ENCODE measurements at regions not wholly inside any gene's neighbourhood (a gene's known extent, or its start where the extent isn't known, plus 50 kb on each side); places are given as distances from the start of the nearest gene placed in this dataset.

DNA sequence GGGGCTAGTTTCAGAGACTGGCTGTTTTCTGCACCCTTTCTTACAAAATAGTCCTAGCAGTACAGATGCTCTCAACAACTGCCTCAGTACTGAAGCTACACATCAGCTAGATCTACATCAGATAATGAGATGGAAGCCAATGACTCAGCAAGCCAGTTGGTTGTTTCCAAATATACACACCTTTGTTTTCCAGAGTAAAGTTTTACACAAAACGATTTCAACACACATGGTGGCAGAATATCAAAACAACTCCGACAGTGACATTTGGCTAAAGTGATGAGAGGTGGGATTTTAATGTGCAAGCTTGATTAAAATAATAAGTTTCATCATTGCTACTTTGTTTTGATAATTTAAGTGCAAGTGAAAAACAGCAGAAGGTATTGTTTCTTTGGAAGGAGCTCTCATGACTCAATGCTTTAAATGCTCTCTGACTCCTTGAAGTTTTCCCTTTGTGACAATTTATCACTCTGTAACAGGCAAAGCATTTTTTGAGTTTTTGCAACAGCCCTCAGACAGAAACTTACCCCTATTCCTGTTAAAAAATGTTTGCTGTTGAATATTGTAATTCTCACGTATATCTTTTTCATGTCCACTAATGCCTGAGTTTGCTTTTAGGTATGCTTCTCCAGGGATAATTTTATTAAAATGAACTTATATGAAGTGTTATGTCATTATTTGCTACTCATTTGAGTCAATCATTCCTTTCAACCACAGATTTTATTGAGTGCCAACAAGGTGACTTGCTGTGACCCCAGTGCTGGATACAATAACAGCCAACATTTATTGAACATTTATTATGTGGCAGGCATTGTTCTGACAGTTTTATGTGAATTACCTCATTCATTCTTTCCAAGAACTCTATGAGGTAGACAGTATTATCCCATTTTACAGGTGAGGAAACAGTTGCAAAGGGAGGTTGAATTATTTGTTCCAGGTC is 882.0 kb downstream of the TFAP2A start:
- H3K4me3 Mint-ChIP-seq, result no peak overlapping the region
- H3K4me1 Mint-ChIP-seq, result no peaks in the 10 kb centered on the region
- TF ChIP-seq, protein P1, sequence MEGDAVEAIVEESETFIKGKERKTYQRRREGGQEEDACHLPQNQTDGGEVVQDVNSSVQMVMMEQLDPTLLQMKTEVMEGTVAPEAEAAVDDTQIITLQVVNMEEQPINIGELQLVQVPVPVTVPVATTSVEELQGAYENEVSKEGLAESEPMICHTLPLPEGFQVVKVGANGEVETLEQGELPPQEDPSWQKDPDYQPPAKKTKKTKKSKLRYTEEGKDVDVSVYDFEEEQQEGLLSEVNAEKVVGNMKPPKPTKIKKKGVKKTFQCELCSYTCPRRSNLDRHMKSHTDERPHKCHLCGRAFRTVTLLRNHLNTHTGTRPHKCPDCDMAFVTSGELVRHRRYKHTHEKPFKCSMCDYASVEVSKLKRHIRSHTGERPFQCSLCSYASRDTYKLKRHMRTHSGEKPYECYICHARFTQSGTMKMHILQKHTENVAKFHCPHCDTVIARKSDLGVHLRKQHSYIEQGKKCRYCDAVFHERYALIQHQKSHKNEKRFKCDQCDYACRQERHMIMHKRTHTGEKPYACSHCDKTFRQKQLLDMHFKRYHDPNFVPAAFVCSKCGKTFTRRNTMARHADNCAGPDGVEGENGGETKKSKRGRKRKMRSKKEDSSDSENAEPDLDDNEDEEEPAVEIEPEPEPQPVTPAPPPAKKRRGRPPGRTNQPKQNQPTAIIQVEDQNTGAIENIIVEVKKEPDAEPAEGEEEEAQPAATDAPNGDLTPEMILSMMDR (IDR thresholded peaks at IDR 0.05; ENCODE audit: unreplicated experiment in 3 of 3), result no peak
- no peaks in the 10 kb centered on the region for H3K36me3 Mint-ChIP-seq (ENCODE audit: low read depth)
- no peak overlapping the region for H3K27ac Mint-ChIP-seq
- peaks cover 3% of the 10 kb centered on the region for H3K27me3 Mint-ChIP-seq (ENCODE audit: low read depth)
- H3K9me3 Mint-ChIP-seq, result peaks cover 8% of the 10 kb centered on the region

DNA sequence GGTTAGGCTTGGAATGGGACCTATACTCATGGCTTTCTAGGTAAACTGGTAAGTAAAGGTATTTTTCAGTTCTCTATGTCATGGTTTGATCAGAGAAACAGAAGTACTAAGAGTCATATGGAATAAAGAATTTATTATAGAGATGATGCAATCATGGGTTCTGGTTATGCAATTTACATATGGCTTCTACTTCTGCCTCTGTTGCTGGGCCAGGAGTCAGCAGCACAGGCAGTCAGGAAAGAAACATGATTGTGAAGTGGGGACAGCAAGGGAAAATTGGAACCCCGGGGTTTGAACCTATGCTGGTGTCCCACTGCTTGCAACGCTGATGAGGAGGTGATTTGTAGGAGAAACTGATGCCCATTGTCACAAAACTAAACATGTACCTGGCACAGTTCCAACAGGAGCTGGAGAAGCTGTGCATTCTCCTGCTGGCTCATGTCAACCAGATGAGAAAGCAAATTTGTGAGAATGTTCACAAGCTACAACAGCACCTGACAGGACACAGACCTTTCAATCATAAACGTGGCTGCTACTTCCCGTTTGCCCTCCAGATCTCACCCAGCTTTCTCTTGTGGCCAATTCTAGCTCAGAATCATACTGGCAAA is 887.1 kb downstream of the TFAP2A start:
- no peak overlapping the region for H3K4me3 Mint-ChIP-seq
- no peak overlapping the region for H3K27ac Mint-ChIP-seq
- no peaks in the 10 kb centered on the region for H3K4me1 Mint-ChIP-seq
- TF ChIP-seq, protein P1 (IDR thresholded peaks at IDR 0.05; ENCODE audit: unreplicated experiment in 3 of 3), result no peak
- H3K9me3 Mint-ChIP-seq, result peaks cover 8% of the 10 kb centered on the region
- H3K36me3 Mint-ChIP-seq (ENCODE audit: low read depth), result no peaks in the 10 kb centered on the region
- no peaks in the 10 kb centered on the region for H3K27me3 Mint-ChIP-seq (ENCODE audit: low read depth)

DNA sequence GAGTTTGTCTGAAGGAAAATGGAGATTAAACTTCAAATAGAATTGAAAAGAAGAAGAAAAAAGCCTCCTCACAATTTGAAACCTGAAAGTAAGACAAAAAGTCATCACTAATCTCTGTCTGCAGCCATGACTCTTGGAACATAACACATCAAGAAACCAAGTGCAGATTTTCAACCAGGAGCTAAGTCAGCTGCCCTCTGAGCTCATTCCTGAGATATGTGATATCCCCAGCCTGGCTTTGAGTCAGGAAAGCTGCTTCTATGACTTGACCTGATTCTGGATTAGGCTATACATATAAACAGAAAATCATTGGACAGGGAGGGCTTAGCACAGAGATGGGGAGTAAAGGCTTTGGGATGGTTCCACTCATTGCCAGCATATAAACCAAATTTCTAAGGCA is 891.4 kb downstream of the TFAP2A start:
- no peaks in the 10 kb centered on the region for H3K27me3 Mint-ChIP-seq (ENCODE audit: low read depth)
- no peaks in the 10 kb centered on the region for H3K36me3 Mint-ChIP-seq (ENCODE audit: low read depth)
- H3K27ac Mint-ChIP-seq, result peak overlapping the region in 1 of 3 experiments; percentile 1
- H3K4me3 Mint-ChIP-seq, result no peak overlapping the region
- no peaks in the 10 kb centered on the region for H3K4me1 Mint-ChIP-seq
- TF ChIP-seq, protein P1 (IDR thresholded peaks at IDR 0.05; ENCODE audit: unreplicated experiment in 3 of 3), result no peak
- H3K9me3 Mint-ChIP-seq, result peaks cover 2% of the 10 kb centered on the region

DNA sequence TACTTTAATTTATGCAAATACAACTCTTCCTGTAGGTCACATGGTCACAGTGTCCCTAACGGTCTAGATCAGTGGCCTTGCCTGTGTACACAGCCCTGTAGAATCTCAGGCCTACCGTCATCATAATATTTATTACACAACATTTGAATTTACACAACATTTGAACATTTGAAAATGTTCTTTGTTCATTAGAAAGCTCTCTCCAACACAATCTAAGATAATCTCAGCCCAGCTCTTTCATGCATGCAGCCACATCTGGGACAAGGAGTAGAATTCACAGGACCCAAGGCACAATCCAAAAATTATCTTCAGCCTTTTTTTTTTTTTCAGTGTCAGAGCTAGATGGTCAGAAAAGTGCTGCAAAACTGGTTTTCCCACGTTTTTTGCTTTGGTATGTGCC is 892.8 kb downstream of the TFAP2A start:
- Mint-ChIP-seq H3K9me3 (no peaks in the 10 kb centered on the region), H3K4me1 (no peaks in the 10 kb centered on the region), H3K4me3 (no peak overlapping the region), H3K27me3 (ENCODE audit: low read depth) (no peaks in the 10 kb centered on the region), H3K36me3 (ENCODE audit: low read depth) (no peaks in the 10 kb centered on the region), H3K27ac (no peak overlapping the region)
- TF ChIP-seq, protein P1 (IDR thresholded peaks at IDR 0.05; ENCODE audit: unreplicated experiment in 3 of 3), result no peak

DNA sequence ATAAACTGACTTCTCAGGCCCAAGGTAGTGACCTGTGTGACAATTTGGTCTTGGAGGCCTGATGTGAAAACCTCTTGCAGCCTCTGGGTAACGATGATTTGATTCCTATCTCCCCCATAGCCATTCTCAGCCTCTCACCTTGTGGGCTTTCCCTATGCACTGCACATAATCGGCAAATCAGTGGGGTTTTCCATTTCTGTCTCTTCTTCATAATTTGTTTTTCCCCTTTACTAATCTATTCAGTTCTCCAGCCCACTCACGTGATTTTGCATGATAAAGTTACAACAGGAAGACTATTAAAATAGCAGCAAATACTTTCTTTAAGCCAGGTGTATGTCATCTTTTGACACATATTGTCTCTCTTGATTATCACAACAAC is 893.7 kb downstream of the TFAP2A start:
- no peak overlapping the region for H3K4me3 Mint-ChIP-seq

More for the DNA sequence above, 893.7 kb downstream of the TFAP2A start:
- no peaks in the 10 kb centered on the region for H3K27me3 Mint-ChIP-seq (ENCODE audit: low read depth)
- no peak overlapping the region for H3K27ac Mint-ChIP-seq
- H3K36me3 Mint-ChIP-seq (ENCODE audit: low read depth), result no peaks in the 10 kb centered on the region
- TF ChIP-seq, protein P1 (IDR thresholded peaks at IDR 0.05; ENCODE audit: unreplicated experiment in 3 of 3), result no peak
- H3K4me1 Mint-ChIP-seq, result no peaks in the 10 kb centered on the region
- H3K9me3 Mint-ChIP-seq, result no peaks in the 10 kb centered on the region

Measured in nephron (organoid).